ENCODE measurements at regions not wholly inside any gene's neighbourhood (a gene's known extent, or its start where the extent isn't known, plus 50 kb on each side); places are given as distances from the start of the nearest gene placed in this dataset.

DNA sequence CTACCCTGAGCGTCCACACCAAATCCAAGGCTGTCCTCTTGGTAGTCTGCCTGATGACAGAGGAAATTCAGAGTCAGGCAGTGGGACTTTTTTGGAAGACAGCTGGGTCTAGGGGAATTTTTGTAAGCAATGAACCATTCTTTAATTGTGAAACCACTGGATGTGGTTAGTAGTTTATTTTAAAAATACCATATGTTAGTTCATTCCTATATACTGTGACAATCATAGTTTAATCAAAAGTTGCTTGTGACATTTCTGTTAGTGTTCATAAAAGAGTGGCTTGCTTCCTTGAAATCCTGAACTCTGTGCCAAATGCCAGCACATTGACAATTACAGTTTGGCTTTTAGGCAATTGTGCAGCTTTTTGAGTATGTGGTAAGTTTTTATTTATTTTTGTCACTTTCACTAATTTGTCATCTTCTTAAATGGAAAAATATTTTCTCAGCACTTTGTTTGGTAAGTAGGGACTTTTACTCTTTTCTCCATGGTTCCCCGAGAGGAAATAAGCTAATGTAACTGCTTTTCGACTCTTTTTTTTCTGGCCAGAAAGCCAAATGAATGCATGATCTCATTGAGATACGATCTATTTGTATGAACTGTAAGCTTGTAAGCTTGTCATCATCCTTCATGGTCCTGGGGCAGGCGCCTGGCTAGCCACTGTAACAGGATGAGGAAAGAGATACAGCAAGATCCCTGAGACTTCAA, 72.6 kb upstream of the SLC4A4 start:
- TF ChIP-seq CTCF (IDR thresholded peaks at IDR 0.05; ENCODE audit: control extremely low read depth in 1 of 3, insufficient read depth in 1 of 3, low read depth in 1 of 3, low read length in 3 of 3) (no peak), SUZ12 (IDR thresholded peaks at IDR 0.05; ENCODE audit: low read length) (no peak), POLR2A (IDR thresholded peaks at IDR 0.05; ENCODE audit: control extremely low read depth in 1 of 2, low read depth in 2 of 2, low read length in 2 of 2) (no peak), GABPA (IDR thresholded peaks at IDR 0.05; ENCODE audit: borderline replicate concordance, insufficient read depth, low read length) (no peak), POU5F1 (IDR thresholded peaks at IDR 0.05; ENCODE audit: low read depth, low read length) (no peak), CBX8 (IDR thresholded peaks at IDR 0.05; ENCODE audit: borderline replicate concordance, low read depth, low read length) (no peak), TAF1 (IDR thresholded peaks at IDR 0.05; ENCODE audit: low read depth, low read length) (no peak), YY1 (IDR thresholded peaks at IDR 0.05; ENCODE audit: low read depth, low read length) (no peak), POLR2AphosphoS5 (IDR thresholded peaks at IDR 0.05; ENCODE audit: low read depth, low read length) (no peak), BRCA1 (IDR thresholded peaks at IDR 0.05; ENCODE audit: low read depth, low read length) (no peak)
